GM21825 (cell line): ENCODE measurements at regions not wholly inside any gene's neighbourhood (a gene's known extent, or its start where the extent isn't known, plus 50 kb on each side); places are given as distances from the start of the nearest gene placed in this dataset.
A peak's percentile ranks its signal among the peaks of the same experiment; 100 is the strongest.
"Not testable (repeated sequence)": the region's sequence is repeated elsewhere in the genome, so short reads cannot be mapped to it uniquely, and the experiment has no call there.

ENCODE experiments used
- ATAC-seq: cut with Tn5 transposase; IDR thresholded peaks from one replicate; pipeline ENCODE4 v1.9.1; 2021; ENCODE audit warnings: mild to moderate bottlenecking, moderate library complexity; ENCODE audit not compliant: unreplicated experiment

DNA sequence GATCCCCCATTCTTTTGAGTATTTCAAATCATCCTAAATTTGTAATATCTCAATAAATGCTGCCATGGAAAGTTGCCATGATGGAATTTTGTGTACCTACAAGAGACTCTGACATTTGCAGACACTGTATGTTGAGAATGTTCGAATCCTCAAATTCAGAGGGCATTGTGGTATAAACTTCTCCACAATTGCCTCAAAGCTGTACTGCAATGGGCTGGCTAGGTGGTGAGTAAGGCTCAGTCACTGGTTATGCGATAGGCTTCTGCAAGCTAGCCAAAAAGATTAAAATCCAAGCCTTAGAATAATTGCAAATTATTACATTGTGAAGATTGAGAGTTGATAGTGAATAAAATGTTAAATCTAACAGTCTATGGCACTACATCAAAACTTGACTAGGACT, 130.2 kb upstream of the CEP162 start:
- no peak for ATAC-seq

DNA sequence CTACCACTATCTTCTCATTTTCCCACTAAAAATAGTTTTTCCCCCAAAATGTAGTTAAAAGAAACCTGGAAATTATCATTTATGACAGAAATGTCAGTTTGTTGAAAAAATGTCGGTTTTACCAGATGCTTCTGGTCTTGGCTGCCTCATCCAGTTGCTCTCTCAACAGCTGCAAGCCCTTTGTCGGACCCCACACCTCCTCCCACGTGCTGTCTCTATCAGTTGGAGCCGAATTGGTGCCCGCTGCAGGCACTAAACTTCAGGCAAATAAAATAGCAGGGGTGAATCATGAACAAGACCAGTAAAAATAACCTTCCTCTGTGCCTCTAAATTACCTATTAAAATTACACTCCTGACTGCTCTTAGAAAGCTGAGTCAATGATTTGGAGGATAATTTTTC, 129.5 kb upstream of the CEP162 start:
- no peak for ATAC-seq

DNA sequence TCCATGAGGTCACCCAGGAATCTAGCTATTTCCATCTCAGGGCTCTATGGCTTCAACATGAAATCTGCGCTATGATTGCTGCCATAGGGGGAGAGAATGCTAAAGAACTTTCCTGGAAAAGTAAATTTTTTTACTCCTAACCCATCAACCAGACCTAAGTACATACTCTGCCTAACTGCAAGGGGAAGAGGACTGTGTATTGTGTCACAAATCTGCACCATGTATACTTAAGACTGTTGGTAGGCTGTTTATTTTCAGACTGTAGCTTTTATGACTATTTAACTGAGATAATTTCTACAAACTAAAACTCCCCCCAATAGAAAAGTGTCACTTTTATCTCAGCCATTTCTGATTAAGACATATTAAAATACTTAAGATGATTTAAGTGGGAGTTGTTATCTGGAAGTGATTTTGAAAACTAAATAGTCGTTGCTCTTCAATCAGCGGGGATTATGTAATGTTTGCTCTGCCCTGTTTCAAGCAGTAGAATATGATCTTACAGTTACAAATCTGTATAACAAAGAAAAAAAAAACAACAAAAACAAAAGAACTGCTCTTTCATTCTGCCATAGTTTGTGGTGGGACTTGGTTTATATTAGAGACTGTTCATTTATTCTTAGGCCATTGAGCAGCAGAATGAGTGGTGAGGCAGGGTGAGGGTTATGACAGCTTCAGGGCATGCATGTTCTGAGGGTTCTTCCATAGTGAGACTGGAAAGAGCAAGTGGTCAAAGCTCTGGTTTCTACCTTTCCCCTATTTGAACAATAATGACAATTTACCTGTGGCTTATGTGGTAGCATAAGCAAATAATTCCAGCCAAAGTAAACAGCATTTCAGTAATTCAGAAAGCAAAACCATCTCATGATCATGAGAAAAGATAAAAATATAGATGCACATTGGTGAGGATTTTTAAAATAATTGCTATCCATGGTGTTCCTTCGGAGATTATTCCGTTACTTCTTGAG, 126.3 kb upstream of the CEP162 start:
- no peak for ATAC-seq

GRCh38 chr6:84350397-84350796, 123.0 kb upstream of the CEP162 start:
- ATAC-seq: no peak

GRCh38 chr6:84349542-84349941, 122.1 kb upstream of the CEP162 start:
- ATAC-seq: no peak

- ATAC-seq: no peak
These were observed 121.4 kb upstream of the CEP162 start for GRCh38 chr6:84348801-84349200.

DNA sequence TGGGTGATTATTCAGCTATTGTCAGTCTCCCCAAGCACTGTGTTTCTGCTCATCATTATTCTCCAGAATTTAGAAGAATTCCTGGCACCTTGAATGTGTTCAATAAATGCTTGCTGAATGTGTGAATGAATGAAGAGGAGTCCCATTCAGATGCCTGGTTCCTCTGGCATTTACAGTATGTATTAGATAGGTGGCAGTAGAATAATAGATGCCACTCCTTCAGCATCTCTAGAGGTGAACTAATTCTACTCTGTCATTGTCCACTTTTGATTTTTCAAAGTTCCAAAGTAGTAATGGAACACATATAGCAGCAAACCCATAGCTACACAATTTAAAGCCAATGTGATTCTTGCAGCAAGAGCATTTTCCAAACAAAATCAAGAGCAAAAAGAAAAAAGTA, 118.9 kb upstream of the CEP162 start:
- no peak for ATAC-seq

- no peak for ATAC-seq
These were observed 116.6 kb upstream of the CEP162 start for GRCh38 chr6:84344005-84344404.

- ATAC-seq: no peak
These were observed 113.0 kb upstream of the CEP162 start for GRCh38 chr6:84340422-84340821.

GRCh38 chr6:84333842-84334241, 106.4 kb upstream of the CEP162 start:
- no peak for ATAC-seq

GRCh38 chr6:84332139-84333034, 104.9 kb upstream of the CEP162 start:
- ATAC-seq: peak; percentile 96

DNA sequence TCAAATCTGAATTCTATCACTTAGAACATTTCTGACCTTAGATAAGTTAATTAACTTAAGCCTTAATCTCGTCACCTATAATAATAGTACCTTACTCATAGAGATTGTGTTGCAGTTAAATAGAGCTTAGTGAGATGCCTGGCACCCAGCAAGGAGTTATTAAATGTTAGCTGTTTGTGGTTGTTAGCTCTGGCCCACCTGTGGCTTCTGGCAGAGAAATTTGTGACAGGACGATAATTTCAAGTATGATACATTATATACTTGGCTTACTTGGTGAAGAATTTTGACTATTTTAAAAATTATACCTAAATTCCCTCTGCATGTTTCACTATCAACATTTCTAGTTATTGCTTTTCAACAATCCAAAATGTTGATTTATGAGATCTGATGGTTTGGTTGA, 102.9 kb upstream of the CEP162 start:
- ATAC-seq: no peak

GRCh38 chr6:84329516-84329915, 102.1 kb upstream of the CEP162 start:
- ATAC-seq: no peak

DNA sequence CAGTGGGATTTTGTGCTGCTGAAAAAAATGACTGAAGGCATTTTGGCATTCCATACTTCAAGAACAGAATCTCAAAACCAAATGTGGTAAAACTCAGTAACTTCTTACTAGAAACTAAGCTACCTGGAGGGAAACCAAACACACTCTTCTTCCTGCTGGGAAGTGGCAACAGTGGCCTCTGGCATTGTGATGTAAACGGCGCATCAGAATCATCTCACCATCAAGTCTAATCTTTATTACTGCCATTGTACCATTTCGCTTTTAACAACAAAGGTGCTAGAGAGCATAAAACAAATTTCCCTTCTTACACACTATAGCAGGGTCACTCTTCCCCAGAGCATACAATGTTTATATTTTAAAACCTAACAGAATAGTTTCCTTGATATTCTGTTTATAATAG, 101.6 kb upstream of the CEP162 start:
- no peak for ATAC-seq

GRCh38 chr6:84317463-84317862, 90.0 kb upstream of the CEP162 start:
- no peak for ATAC-seq

- ATAC-seq: no peak
These were observed 87.0 kb upstream of the CEP162 start for GRCh38 chr6:84314377-84314898.

DNA sequence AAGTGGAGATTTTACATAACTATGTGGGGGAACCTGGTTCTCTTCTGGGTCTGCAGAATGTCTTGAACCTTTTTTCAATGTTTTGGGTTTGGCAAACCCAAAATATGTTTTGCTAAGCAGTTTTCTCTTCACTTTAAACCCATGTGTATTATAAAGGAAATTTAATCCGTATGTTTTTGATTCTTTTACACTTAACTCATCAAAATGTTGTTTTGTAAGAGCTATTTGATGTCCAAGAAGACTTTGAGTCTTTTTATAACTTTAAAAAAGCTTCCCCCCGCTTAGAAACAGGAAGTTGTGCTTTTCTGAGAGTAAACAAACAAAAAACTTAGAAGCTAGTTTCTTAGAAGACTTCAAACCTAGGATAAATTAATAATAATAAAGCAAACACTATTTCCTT, 81.9 kb upstream of the CEP162 start:
- no peak for ATAC-seq

- no peak for ATAC-seq
These were observed 77.4 kb upstream of the CEP162 start for GRCh38 chr6:84304881-84305280.

GRCh38 chr6:84291033-84291432, 63.6 kb upstream of the CEP162 start:
- not testable (repeated sequence) for ATAC-seq

DNA sequence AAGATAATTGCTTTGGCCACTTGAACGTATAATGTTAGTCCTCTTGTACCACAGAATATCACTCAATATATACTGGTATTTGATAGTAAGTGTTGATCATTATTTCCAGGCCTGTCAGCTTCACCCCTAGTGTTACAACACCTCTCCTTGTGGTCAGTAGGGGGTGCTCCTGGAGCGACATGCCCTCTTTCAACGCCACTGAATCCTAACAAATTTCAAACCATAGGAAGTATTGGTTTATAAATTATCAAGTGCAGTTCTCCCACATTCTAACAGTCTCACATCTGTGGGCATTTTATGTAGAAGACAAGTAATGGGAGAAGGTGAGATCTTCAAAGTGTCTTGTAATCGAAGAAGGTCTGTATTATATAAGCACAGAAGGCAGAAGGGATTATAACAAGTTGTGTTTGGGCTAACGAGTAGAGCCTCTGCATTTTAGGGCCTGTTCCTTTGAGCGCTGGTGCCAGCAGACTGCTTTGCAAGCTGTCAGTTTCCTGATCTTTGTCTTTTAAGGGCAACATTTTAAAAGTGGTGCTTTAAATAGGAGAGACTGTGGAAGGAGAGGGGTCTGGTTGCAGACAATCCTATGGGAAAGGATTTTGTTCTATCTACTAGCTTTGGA, 57.1 kb upstream of the CEP162 start:
- no peak for ATAC-seq

DNA sequence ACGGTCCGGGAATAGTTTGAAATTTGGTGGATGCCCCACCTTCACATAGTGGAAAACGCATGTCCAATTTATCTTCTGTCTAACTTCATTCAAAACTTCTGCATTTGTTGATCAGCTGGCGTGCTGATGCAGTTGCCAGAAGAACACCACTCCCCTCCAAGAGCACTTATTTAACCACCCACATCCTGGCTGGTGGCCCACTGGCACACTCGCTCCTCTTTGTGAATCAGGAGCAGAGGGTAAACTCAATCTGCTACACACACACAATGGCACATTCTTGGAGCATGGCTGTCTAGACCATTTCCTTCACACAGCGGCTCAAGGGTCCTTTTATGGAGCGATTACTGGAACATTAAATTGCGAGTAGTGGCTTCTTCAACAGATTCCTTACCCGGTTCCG, 55.1 kb upstream of the CEP162 start:
- no peak for ATAC-seq
